Loucy (cell line): ENCODE measurements at regions not wholly inside any gene's neighbourhood (a gene's known extent, or its start where the extent isn't known, plus 50 kb on each side); places are given as distances from the start of the nearest gene placed in this dataset.

ENCODE experiments used
- H2AFZ ChIP-seq: fragments of 200-600 bp; sonication (generic); 2 replicates; pipeline ENCODE4 v1.6.0; 2016; ENCODE audit warnings: antibody characterized with exemption, mild to moderate bottlenecking, low read length, moderate library complexity
- H3F3A ChIP-seq: fragments of 200-600 bp; 2 replicates; pipeline ENCODE4 v1.6.0; 2016; ENCODE audit warnings: antibody characterized with exemption, low read depth, mild to moderate bottlenecking
- H3K27me3 ChIP-seq: fragments of 200-600 bp; sonication (generic); 2 replicates; pipeline ENCODE4 v1.6.1; 2014; ENCODE audit warnings: low read length, mild to moderate bottlenecking; ENCODE audit not compliant: insufficient read depth, poor library complexity, severe bottlenecking
- H3K36me3 ChIP-seq: fragments of 200-600 bp; sonication (generic); 2 replicates; pipeline ENCODE4 v1.6.1; 2016; ENCODE audit warnings: low read length; ENCODE audit not compliant: insufficient read depth
- H3K4me1 ChIP-seq: fragments of 200-600 bp; sonication (generic); 2 replicates; pipeline ENCODE4 v1.5.1; 2014; ENCODE audit warnings: low read length, mild to moderate bottlenecking; ENCODE audit not compliant: insufficient read depth, poor library complexity, severe bottlenecking
- H3K4me2 ChIP-seq: fragments of 200-600 bp; sonication (generic); 2 replicates; pipeline ENCODE4 v1.6.0; 2014; ENCODE audit warnings: antibody characterized with exemption, low read length, low read depth, mild to moderate bottlenecking; ENCODE audit not compliant: poor library complexity, severe bottlenecking
- H3K4me3 ChIP-seq: fragments of 200-600 bp; sonication (generic); 2 replicates; pipeline ENCODE4 v1.5.1; 2014; ENCODE audit warnings: low read length, mild to moderate bottlenecking, mixed read lengths; ENCODE audit not compliant: poor library complexity, severe bottlenecking
- H3K79me2 ChIP-seq: fragments of 200-600 bp; sonication (generic); 2 replicates; pipeline ENCODE4 v1.6.1; 2014; ENCODE audit warnings: low read length; ENCODE audit not compliant: insufficient read depth
- H3K9ac ChIP-seq: fragments of 200-600 bp; sonication (generic); 2 replicates; pipeline ENCODE4 v1.6.0; 2014; ENCODE audit warnings: mild to moderate bottlenecking, low read depth, low read length, moderate library complexity; ENCODE audit not compliant: poor library complexity, severe bottlenecking
- H3K9me2 ChIP-seq: fragments of 200-600 bp; sonication (generic); replicated peaks from 2 replicates; pipeline ENCODE4 v1.6.1; 2016; ENCODE audit warnings: low read depth, low read length, mixed read lengths
- H3K9me3 ChIP-seq: fragments of 200-600 bp; sonication (generic); 2 replicates; pipeline ENCODE4 v1.6.1; 2014; ENCODE audit warnings: mild to moderate bottlenecking, antibody characterized with exemption, low read length, low read depth; ENCODE audit not compliant: insufficient read depth
- H4K20me1 ChIP-seq: fragments of 200-600 bp; sonication (generic); 2 replicates; pipeline ENCODE4 v1.6.0; 2014; ENCODE audit warnings: antibody characterized with exemption, low read length, mild to moderate bottlenecking; ENCODE audit not compliant: insufficient read depth, poor library complexity, severe bottlenecking
- CTCF ChIP-seq: fragments of 200-600 bp; sonication (generic); conservative IDR thresholded peaks from 2 replicates; pipeline ENCODE4 v1.5.1; 2014; ENCODE audit warnings: mild to moderate bottlenecking, antibody characterized with exemption, low read length
- EZH2phosphoT487 ChIP-seq: fragments of 200-600 bp; IDR thresholded peaks from 2 replicates; pipeline ENCODE4 v1.6.1; 2018; ENCODE audit warnings: antibody characterized with exemption, mild to moderate bottlenecking, moderate library complexity, borderline replicate concordance

- no peak overlapping the region for H3K4me3 ChIP-seq
- no peaks in the 10 kb centered on the region for H3K4me1 ChIP-seq
- H3K4me2 ChIP-seq: no peak overlapping the region
- no peaks in the 10 kb centered on the region for H4K20me1 ChIP-seq
- H3F3A ChIP-seq: no peaks in the 10 kb centered on the region
- H3K36me3 ChIP-seq: no peaks in the 10 kb centered on the region
- TF ChIP-seq CTCF (no peak), EZH2phosphoT487 (no peak)
- no peaks in the 10 kb centered on the region for H3K9me2 ChIP-seq
- H3K9me3 ChIP-seq: no peaks in the 10 kb centered on the region
- no peak overlapping the region for H2AFZ ChIP-seq
- H3K9ac ChIP-seq: no peak overlapping the region
- H3K79me2 ChIP-seq: no peaks in the 10 kb centered on the region
- no peaks in the 10 kb centered on the region for H3K27me3 ChIP-seq
Measured at GRCh38 chr6:18533793-18534192, 146.6 kb downstream of the RNF144B start.

GRCh38 chr6:18536591-18537055 is 149.5 kb downstream of the RNF144B start:
- Histone ChIP-seq H3K36me3 (no peaks in the 10 kb centered on the region), H2AFZ (no peak overlapping the region), H3K27me3 (no peaks in the 10 kb centered on the region), H3K4me2 (no peak overlapping the region), H3K79me2 (no peaks in the 10 kb centered on the region), H4K20me1 (no peaks in the 10 kb centered on the region), H3K9me2 (no peaks in the 10 kb centered on the region), H3K4me3 (no peak overlapping the region), H3K4me1 (no peaks in the 10 kb centered on the region), H3K9me3 (no peaks in the 10 kb centered on the region), H3K9ac (no peak overlapping the region), H3F3A (no peaks in the 10 kb centered on the region)
- TF ChIP-seq CTCF (no peak), EZH2phosphoT487 (no peak)

GRCh38 chr6:18538315-18538714 is 151.2 kb downstream of the RNF144B start:
- Histone ChIP-seq H2AFZ (no peak overlapping the region), H3K9ac (no peak overlapping the region), H3K4me2 (no peak overlapping the region), H4K20me1 (no peaks in the 10 kb centered on the region), H3F3A (no peaks in the 10 kb centered on the region), H3K9me2 (no peaks in the 10 kb centered on the region), H3K4me1 (no peaks in the 10 kb centered on the region), H3K27me3 (no peaks in the 10 kb centered on the region), H3K36me3 (no peaks in the 10 kb centered on the region), H3K9me3 (no peaks in the 10 kb centered on the region), H3K79me2 (no peaks in the 10 kb centered on the region), H3K4me3 (no peak overlapping the region)
- no peak for TF ChIP-seq CTCF
- no peak for TF ChIP-seq EZH2phosphoT487
